ENCODE measurements at regions not wholly inside any gene's neighbourhood (a gene's known extent, or its start where the extent isn't known, plus 50 kb on each side); places are given as distances from the start of the nearest gene placed in this dataset.

DNA sequence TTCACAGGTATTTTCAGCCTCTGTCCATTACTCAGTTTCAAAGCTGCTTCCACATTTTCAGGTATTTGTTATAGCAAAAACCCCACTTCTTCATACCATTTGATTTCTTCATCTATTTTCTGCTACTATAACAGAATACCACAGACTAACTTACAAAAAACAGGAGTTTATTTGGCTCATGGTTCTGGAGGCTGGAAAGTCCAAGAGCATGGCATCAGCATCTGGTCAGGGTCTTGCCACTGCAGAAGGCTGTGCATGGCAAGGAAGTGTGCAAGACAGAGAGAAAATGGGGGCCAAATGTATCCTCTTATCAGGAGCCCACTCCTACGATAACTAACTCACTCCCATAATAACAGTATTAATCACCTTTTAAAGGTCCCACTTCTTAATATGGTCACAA lies 82.8 kb upstream of the FOXA2 start (continued):
- TF ChIP-seq, protein P1, sequence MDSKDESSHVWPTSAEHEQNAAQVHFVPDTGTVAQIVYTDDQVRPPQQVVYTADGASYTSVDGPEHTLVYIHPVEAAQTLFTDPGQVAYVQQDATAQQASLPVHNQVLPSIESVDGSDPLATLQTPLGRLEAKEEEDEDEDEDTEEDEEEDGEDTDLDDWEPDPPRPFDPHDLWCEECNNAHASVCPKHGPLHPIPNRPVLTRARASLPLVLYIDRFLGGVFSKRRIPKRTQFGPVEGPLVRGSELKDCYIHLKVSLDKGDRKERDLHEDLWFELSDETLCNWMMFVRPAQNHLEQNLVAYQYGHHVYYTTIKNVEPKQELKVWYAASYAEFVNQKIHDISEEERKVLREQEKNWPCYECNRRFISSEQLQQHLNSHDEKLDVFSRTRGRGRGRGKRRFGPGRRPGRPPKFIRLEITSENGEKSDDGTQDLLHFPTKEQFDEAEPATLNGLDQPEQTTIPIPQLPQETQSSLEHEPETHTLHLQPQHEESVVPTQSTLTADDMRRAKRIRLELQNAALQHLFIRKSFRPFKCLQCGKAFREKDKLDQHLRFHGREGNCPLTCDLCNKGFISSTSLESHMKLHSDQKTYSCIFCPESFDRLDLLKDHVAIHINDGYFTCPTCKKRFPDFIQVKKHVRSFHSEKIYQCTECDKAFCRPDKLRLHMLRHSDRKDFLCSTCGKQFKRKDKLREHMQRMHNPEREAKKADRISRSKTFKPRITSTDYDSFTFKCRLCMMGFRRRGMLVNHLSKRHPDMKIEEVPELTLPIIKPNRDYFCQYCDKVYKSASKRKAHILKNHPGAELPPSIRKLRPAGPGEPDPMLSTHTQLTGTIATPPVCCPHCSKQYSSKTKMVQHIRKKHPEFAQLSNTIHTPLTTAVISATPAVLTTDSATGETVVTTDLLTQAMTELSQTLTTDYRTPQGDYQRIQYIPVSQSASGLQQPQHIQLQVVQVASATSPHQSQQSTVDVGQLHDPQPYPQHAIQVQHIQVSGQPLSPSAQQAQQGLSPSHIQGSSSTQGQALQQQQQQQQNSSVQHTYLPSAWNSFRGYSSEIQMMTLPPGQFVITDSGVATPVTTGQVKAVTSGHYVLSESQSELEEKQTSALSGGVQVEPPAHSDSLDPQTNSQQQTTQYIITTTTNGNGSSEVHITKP (IDR thresholded peaks at IDR 0.05; ENCODE audit: partially characterized antibody), result no peak

- Histone ChIP-seq H4K20me1 (replicated peaks; ENCODE audit: control insufficient read depth, insufficient read depth, low read length) (no peaks in the 10 kb centered on the region), H3K27me3 (ENCODE audit: control insufficient read depth in 2 of 2, insufficient read depth in 2 of 2, low read length in 2 of 2) (peaks cover 0 to 17% of the 10 kb centered on the region in 2 experiments; a peak in 3 of 5 replicates), H3K4me1 (replicated peaks in 1 of 2; ENCODE audit: control insufficient read depth in 2 of 2, insufficient read depth in 2 of 2, low read length in 2 of 2) (no peaks in the 10 kb centered on the region), H2AFZ (ENCODE audit: low read depth, low read length) (no peak overlapping the region), H3K4me2 (ENCODE audit: insufficient read depth, low read length) (no peak overlapping the region), H3K9me1 (ENCODE audit: control insufficient read depth, insufficient read depth, low read length) (no peaks in the 10 kb centered on the region), H3K36me3 (ENCODE audit: control insufficient read depth, insufficient read depth, low read length) (no peaks in the 10 kb centered on the region), H3K27ac (ENCODE audit: extremely low read depth, low read depth, low read length) (no peak overlapping the region), H3K9ac (ENCODE audit: insufficient read depth in 1 of 2, low read depth in 2 of 2, low read length in 2 of 2) (no peak overlapping the region), H3K4me3 (no peak overlapping the region), H3K79me2 (ENCODE audit: control insufficient read depth, insufficient read depth, low read length) (no peaks in the 10 kb centered on the region), H3K9me3 (replicated peaks; ENCODE audit: control insufficient read depth, insufficient read depth, low read depth, low read length) (no peaks in the 10 kb centered on the region)
- no TSS peak for BruUV-seq (replicated peaks)
- ChIA-PET CTCF (ENCODE audit: low intra/inter-chr PET ratio) (no interaction called here), POLR2A (no interaction called here)
- in situ Hi-C loops (cut with MboI), result no loop called here
- TF ChIP-seq C11orf30 (IDR thresholded peaks at IDR 0.05; ENCODE audit: low read depth) (0 out of 2 replicates have a peak, but pooled peaks have one; percentile 42), ZNF316 (IDR thresholded peaks at IDR 0.05) (peak; percentile 71), SMC3 (conservative IDR thresholded peaks at IDR 0.05; ENCODE audit: insufficient read depth, low read depth, low read length) (no peak), GTF2E2 (tag; IDR thresholded peaks at IDR 0.05) (no peak)
- no peak for FAIRE-seq
- no peak for ATAC-seq
- no peak for DNase-seq (ENCODE audit: extremely low read depth in 1 of 4, low spot score in 3 of 4)
- WGBS (ENCODE audit: insufficient coverage, low coverage, missing lambda C conversion rate), result 0% methylated on average over 1 of the region's 1 CpG
- intact Hi-C loops (cut with micrococcal nuclease), result no loop called here
Measured at GRCh38 chr20:22672191-22672590, 87.8 kb upstream of the FOXA2 start.

All from K562 (cell line).